ENCODE measurements at regions not wholly inside any gene's neighbourhood (a gene's known extent, or its start where the extent isn't known, plus 50 kb on each side); places are given as distances from the start of the nearest gene placed in this dataset.

DNA sequence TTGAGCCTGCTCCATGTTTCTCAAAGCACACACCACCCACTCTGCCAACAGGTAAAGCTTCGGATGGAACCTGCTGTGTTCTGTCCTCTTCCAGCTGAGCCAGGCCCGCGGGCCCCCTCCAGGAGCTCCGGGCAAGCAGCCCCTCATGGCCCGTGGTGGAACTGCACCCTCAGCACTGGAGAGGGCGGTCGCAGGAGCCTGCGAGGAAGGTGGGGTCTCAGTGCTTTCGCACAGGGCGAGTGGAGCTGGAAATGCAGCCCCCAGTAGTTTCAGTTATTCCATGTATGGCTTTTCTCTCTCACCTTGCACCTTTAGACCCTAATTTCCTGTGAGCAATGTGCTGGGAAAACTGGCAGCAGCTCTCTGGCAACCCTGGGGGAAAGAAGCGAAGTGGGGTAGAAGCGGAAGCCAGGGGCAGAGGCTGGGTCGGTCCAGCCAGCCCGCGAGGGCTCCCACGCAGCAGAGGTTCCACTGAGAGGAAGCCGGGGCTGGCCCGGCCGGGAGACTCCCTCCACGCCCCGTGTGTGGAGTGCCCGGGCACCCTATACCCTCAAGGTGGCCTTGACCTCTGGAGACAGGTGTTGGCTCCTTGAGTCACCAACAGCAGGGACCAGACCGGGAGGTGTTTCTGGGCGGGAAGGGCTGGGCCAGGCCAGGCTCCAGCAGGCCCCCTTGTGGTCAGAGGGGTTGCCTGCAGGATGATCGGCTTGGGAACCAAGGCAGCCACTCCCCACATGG lies 119.9 kb upstream of the TMEM45B start:
- in situ Hi-C loops (cut with MboI; ENCODE audit: low sequenced_read_pairs): no loop called here

DNA sequence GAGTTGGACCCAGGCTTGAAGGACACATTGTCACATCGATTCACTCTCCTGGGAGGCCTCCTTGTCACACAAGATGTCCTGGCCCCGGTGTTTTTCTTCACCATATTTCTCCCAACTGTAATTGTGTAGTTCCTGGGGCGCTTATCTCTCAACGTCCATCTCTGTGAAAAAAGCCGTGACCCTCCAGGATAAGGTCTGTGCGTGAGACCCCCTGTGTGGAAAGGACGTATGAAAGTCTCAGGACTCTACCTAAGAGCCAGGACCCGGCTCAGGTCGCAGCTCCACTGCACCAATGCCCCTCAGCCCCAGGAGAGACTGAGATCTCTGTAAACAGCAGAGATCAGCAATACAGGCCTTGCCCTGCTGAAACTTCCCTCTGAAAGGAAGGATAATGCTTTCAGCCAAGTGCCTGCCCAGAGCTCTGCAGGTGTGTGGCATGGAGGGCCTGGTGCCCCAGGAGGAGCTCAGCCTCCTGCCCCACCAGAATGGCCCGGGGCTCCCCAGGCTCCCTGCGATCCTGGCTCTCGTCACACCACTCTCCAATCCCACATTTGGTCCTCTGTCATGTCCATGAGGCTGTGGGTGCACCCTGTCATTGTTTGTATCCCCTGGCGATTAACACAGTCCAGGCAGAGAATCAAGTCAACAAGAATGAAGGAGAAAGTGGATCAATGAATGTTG lies 119.2 kb upstream of the TMEM45B start:
- in situ Hi-C loops (cut with MboI; ENCODE audit: low sequenced_read_pairs): no loop called here

DNA sequence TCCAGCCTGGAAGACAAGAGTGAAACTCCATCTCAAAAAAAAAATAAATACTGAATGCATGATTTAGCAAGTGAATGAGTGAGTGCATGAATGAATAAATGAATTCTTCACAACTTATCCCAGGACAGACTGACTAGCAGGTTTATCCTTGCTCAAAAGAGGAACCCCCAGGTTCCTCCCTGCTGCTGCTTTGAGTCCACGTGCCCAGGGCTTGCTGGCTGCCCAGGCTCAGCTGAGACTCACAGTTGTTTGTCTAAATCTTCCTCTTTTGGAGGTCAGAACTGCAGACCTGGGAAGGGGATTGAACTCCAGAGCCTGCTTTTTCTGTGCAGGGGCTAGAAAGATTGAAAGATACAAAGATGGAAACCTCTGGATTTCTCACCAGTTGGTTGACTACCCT lies 117.4 kb upstream of the TMEM45B start:
- in situ Hi-C loops (cut with MboI; ENCODE audit: low sequenced_read_pairs): no loop called here

DNA sequence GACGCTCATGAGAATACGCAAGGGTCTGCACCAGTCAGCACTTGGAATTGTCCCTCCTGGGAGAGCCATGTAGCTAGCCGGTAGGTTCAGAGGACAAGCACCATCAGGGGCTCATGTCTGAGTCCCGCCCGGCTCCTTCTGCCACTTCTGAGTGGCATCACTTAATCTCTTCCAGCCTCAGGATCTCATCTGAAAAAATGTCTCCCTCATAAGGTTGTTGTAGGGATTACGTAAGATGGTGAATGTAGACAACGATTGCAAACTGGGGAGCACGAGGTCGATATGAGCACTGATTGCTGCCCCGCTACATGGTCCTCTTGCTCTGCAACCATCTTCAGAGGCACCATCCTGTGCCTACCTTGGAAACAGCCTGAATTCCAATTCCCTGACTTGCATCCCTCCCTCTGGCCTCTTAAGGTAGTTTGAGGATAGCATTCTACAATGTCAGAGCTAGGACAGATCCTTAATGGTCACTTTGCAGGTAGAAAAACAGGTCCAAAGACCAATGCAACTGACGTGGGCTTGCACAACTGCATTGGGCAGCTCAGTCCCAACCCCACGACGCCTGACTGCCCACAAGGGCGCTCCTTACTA lies 115.8 kb upstream of the TMEM45B start:
- in situ Hi-C loops (cut with MboI; ENCODE audit: low sequenced_read_pairs): loop anchor here (25.0 kb wide), 1 partner anchor 588 kb away; no protein-coding TSS in a partner anchor

DNA sequence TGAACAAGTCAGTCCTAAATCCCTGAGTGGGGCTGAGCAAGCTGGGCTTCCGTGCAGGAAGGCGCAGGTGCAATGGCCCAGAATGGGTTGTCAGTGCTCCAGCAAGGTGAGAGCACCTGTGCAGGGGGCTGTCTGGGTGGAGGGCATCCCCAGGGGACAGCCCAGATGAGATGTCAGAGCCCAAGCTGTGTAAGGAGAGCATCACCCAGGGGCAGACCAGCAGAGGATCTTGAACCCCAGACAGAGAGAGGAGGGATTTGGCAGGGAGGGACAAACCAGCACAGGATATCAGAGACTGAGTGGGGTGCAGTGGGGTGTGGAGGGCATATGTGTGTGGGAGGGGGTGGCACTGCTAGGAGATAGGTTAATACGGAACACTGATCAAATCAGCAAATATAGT lies 114.9 kb upstream of the TMEM45B start:
- in situ Hi-C loops (cut with MboI; ENCODE audit: low sequenced_read_pairs): loop anchor here (25.0 kb wide), 1 partner anchor 588 kb away; no protein-coding TSS in a partner anchor

DNA sequence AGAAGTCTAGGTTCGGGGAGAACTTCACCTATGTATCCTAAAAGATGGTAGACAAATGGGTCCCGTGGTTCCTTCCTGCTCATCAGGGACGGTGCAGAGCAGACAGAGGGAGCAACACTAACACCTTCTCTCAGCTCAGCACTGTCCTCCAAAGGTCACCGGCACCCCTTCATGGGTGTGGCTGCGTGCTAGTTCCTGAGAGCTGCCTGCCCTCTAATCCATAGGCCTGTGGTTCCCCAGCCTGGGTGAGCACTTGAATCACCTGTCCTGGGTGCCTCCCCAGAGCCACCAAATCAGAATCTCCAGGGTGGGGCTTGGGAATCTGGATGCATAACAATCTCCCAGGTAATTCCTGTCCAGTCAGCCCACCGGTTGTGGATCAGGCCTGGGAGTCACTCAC lies 113.9 kb upstream of the TMEM45B start:
- in situ Hi-C loops (cut with MboI; ENCODE audit: low sequenced_read_pairs): loop anchor here (25.0 kb wide), 1 partner anchor 589 kb away; no protein-coding TSS in a partner anchor

DNA sequence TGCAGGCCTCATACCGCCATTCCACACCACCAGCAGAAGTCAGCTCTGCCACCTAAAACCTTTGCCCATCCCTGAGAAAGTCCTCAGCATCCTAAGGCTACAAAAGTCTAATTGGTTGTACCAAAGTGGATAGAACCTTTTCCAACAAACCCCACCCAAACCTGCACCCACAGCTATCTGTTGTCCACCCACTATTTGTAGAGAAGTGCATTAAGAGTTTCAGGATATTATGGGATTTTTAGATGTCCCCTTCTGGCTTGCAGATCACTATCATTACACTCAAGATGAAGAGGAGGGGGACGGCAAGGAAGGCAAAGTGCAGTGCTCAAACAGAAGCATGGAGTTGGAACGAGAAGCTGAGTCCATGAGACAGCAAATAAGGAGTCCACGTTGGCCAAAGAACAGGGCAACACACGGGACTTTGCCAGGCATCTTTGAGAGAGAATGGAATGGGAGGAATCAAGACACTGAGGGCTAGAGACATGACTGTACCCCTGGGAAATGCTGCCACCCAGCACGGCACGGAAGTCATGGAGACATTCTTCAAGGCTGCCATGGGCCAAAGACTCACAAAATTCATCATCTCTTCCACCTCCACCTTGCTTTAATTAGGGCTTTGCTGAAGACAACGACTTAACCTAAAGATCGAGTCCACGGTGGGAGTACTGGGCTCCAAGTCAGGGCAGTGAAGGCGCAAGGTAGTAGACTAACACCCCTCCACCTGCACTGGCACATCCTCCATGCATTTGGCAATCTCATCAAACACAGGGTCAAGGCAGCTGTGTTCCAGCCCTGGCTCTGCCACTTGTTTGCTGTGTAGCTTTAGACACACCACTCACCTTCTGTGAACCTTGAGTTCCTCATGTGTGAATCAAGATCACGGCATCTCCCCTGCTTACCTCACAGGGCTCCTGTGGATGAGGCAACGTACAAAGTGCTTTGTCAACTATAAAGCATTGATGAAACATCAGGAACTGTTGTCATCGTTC lies 112.9 kb upstream of the TMEM45B start:
- in situ Hi-C loops (cut with MboI; ENCODE audit: low sequenced_read_pairs): loop anchor here (25.0 kb wide), 1 partner anchor 590 kb away; no protein-coding TSS in a partner anchor

DNA sequence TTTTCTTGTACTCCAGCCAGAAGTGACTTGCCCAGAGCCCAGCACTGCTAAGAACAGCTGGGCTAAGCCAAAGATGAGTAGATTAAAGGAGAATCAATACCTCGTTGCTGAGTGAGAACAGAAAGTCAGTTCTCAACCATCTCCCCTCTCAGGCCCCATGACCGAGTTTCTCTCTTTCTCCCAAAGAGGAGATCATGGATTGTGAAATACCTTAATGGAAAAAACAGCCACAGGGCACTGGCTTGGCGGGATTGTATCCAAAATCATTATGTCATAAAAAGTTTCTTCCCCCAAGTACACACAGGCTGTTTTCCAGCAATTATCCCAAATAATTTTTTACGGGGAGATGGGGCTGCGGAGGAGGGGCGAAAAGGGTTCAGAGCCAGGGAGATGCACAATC lies 111.8 kb upstream of the TMEM45B start:
- in situ Hi-C loops (cut with MboI; ENCODE audit: low sequenced_read_pairs): loop anchor here (25.0 kb wide), 1 partner anchor 592 kb away; no protein-coding TSS in a partner anchor

DNA sequence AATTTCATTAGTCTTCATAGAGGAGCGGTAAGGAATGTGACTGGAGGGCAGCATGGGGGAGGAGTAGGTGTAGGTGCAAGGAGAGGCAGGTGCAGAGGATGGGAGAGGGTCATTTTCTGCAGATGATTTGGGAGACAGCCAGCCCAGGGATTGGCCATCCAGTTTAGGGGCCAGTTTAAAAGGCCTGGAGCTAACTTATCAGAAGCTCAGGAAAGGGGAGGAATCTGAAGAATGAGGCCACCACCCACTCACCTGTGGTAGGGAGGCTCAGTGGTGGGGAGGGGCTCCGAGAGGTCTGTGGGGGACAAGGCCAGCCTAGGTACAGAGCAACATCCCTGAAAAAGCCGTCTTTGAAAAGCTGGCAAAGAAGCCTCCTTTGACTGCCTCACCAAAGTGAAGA lies 110.8 kb upstream of the TMEM45B start:
- in situ Hi-C loops (cut with MboI; ENCODE audit: low sequenced_read_pairs): loop anchor here (25.0 kb wide), 1 partner anchor 593 kb away; no protein-coding TSS in a partner anchor

DNA sequence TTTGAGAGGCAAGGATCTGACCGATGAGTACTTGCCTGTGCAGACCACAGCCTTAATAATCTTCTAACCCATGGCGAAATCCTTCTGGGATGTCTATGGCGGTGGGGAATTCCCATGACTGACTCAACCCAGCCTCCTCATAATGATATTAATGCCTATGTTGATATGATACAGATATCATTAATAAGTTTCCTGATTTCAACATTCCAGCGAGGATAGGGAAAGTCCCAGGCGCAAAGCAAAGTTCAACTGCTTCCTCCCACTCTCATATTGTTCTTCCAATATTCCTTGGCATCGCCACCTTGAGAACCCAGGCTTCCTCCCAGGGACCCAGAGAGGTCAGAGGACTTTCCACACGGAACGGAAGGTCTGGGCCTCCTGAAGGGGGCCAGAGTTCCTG lies 110.3 kb upstream of the TMEM45B start:
- in situ Hi-C loops (cut with MboI; ENCODE audit: low sequenced_read_pairs): loop anchor here (25.0 kb wide), 1 partner anchor 593 kb away; no protein-coding TSS in a partner anchor

DNA sequence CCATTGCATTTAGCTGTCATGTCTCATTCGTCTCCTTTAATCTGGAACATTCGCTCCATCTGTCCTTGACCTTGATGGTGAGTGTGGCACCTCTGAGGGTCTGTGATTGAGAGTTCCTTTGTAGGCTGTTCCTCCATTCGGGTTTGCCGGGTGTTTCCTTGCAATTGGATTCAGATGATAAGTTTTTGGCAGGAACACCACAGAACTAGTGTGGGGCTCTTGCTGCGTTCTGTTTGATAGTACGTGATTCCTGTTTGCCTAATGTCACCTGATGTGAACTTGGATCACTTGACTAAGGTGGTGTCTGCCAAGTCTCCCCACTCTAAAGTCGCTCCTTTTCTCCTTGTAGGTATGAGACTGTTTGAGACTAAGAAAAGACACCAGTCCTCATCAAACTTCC lies 109.7 kb upstream of the TMEM45B start:
- in situ Hi-C loops (cut with MboI; ENCODE audit: low sequenced_read_pairs): loop anchor here (25.0 kb wide), 1 partner anchor 594 kb away; no protein-coding TSS in a partner anchor

DNA sequence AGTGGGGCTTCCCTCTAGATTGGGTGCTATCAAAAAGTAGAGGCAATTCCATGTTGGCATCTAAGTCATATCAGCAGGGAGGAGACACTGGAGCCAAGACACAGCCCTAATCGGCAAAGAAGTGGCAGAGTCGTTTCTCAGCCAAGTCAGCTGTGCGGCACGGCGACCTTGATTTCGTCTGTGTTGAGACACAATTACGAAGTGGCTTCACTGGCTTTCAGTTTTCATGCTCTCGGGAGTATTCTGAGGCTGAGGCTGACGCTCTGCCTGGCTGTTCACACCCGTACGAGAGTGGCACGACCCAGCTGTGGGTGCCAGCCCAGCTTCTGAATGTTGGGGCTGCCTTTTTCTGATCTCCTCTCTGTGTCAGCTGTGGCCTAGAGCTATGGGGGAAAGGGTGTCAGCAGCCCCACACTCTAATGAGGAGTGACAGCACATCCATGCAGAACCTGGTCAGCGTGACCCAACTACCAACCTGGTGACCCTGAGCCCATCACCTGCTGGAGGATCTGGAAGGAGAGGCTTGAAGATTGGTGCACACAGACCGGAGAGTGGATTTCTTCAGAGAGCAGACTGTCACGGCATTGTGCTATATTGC lies 105.7 kb upstream of the TMEM45B start:
- in situ Hi-C loops (cut with MboI; ENCODE audit: low sequenced_read_pairs): loop anchor here (25.0 kb wide), 1 partner anchor 598 kb away; no protein-coding TSS in a partner anchor

DNA sequence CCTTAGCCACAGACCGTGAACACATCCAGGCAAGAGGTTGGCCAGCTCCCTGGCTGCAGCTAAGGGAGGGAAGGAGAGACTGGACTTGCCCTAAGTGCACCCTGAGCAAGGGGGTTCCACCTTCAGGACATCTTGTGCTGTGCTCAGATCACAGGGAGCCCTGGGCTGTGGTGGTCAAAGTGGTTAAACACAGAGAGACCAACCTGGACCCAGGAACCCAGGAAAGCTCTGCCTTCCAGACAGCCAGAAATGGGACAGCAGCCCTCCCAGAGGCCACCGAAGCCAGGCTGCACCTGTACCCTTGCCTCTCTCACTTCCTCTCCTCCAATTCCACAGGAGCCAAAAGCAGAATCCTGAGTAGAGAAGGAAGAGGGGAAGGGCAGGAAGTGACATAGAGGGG lies 105.2 kb upstream of the TMEM45B start:
- in situ Hi-C loops (cut with MboI; ENCODE audit: low sequenced_read_pairs): loop anchor here (25.0 kb wide), 1 partner anchor 598 kb away; no protein-coding TSS in a partner anchor

DNA sequence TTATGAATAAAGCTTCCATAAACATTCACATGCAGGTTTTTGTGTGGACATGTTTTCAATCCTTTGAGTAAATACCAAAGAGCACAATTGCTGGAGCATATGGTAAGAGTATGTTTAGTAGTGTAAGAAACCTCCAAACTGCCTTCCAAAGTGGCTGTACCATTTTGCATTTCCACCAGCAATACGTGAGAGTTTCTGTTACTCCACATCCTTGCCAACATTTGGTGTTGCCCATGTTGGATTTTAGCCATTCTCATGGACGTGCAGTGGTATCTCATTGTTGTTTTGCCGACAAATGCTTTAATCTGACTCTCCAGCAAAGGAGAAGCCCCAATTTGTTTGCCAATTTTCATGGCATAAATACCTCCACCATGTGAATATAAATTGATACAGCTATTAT lies 103.9 kb upstream of the TMEM45B start:
- in situ Hi-C loops (cut with MboI; ENCODE audit: low sequenced_read_pairs): loop anchor here (25.0 kb wide), 1 partner anchor 599 kb away; no protein-coding TSS in a partner anchor

DNA sequence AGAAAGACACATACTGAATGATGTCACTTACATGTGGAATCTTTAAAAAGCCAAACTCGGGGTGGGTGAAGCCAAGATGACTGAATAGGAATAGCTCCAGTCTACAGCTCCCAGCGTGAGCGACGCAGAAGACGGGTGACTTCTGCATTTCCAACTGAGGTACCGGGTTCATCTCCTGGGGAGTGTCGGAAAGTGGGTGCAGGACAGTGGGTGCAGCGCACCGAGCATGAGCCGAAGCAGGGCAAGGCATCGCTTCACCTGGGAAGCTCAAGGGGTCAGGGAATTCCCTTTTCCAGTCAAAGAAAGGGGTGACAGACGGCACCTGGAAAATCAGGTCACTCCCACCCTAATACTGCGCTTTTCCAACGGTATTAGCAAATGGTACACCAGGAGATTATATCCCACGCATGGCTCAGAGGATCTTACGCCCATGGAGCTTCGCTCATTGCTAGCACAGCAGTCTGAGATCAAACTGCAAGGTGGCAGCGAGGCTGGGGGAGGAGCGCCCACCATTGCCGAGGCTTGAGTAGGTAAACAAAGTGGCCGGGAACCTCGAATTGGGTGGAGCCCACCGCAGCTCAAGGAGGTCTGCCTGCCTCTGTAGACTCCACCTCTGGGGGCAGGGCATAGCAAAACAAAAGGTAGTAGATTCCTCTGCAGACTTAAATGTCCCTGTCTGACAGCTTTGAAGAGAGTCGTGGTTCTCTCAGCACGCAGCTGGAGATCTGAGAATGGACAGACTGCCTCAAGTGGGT lies 103.0 kb upstream of the TMEM45B start:
- in situ Hi-C loops (cut with MboI; ENCODE audit: low sequenced_read_pairs): loop anchor here (25.0 kb wide), 1 partner anchor 600 kb away; no protein-coding TSS in a partner anchor

DNA sequence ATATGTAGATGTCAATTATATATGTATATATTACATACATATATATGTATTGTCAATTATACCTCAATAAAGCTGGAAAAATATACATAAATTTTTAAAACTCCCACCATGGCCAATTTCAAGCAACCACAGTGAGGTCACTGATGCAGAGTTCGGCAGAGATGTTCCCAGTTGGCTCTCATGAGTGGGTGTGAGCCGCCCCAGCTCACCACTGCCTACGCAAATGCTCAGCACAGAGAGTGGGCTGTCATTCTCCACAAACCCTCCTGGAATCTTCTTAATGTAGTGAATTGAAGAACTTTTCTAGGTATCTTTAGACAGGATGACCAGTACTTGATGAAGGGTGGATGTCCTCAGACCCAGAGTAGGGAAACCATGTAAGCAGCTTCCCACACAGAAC lies 96.6 kb upstream of the TMEM45B start:
- in situ Hi-C loops (cut with MboI; ENCODE audit: low sequenced_read_pairs): loop anchor here (25.0 kb wide), 1 partner anchor 607 kb away; no protein-coding TSS in a partner anchor

DNA sequence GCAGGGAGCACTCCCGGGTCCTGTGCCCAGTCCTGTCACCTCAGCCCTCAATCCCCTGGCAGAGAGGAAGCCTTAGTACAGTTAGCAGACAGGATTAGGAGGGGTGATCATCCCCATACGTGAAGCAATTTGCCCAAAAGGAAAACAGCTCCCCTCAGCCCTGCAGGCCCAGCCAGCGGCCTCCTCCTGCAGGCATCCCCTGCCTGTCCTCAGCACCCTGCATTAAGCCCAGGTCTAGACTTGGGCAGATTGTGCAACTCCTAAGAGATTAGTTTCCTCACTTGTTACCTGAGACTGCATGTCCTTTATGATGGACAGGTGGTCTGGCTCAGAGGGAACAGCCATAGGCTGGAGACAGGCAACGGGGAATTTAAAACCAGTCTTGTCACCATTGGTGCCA lies 95.5 kb upstream of the TMEM45B start:
- in situ Hi-C loops (cut with MboI; ENCODE audit: low sequenced_read_pairs): loop anchor here (25.0 kb wide), 1 partner anchor 608 kb away; no protein-coding TSS in a partner anchor

DNA sequence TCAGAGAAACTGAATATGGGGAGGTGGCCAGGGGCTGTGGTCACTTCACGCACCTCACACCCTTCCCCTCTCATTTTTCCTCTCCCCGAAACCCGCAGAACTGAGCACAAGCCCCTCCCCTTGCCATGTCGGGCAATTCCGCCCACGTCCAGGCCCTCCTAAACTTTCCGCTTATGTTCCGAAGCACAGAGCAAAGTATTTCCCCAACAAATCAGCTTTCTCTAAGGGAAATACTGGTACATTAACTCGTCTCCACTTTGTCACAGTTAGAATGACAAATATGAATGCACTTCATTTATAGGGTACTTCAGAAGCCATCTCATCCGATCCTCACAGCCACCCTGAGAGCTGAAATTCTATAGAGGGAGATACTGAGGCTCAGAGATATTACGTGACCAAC lies 94.7 kb upstream of the TMEM45B start:
- in situ Hi-C loops (cut with MboI; ENCODE audit: low sequenced_read_pairs): loop anchor here (25.0 kb wide), 1 partner anchor 609 kb away; no protein-coding TSS in a partner anchor

DNA sequence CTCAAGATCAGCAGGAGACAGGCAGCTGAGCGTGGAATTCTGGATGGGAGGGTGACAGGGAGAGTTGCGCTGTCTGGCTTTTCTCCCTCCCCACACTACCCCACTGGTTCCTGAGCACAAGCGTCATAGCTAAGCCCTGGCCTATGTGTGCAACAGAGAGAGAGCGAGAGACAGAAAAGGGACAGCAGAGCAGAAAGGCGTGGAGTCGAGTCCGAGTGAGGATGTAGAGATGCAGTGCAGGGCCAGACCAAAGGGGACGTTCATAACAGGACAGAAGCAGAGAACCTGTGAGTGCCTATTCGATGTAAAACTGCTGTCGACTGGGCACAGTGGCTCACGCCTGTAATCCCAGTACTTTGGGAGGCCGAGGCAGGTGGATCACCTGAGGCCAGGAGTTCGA lies 94.0 kb upstream of the TMEM45B start:
- in situ Hi-C loops (cut with MboI; ENCODE audit: low sequenced_read_pairs): loop anchor here (25.0 kb wide), 1 partner anchor 609 kb away; no protein-coding TSS in a partner anchor

Measured in HL-60/S4 treated with retinoic acid at 250 ng/mL for 4 days and 3 days (cell line).